Upper lobe of left lung (tissue), 6 donors: ENCODE measurements at regions not wholly inside any gene's neighbourhood (a gene's known extent, or its start where the extent isn't known, plus 50 kb on each side); places are given as distances from the start of the nearest gene placed in this dataset.

Source experiments
- ATAC-seq, 2 donors: fragments of 200-7000 bp; cut with Tn5 transposase; one replicate each; pipeline ENCODE4 v1.9.1; 2022; ENCODE audit warnings: mild to moderate bottlenecking in 2 of 2, moderate library complexity in 2 of 2; ENCODE audit not compliant: low FRiP score in 2 of 2
- DNase-seq, 2 donors: peaks; one replicate each; pipeline ENCODE4 v3.0.0-alpha.2; 2019 to 2020
- H3K27ac ChIP-seq, 4 donors: fragments of 200-600 bp; sonication (generic); one replicate each; pipeline ENCODE4 v1.5.1; 2016 to 2019
- H3K27me3 ChIP-seq, 4 donors: fragments of 200-600 bp; sonication (generic); one replicate each; pipeline ENCODE4 v1.5.1; 2017 to 2019
- H3K36me3 ChIP-seq, 4 donors: fragments of 200-600 bp; sonication (generic); one replicate each; pipeline ENCODE4 v1.5.1; 2016 to 2019
- H3K4me1 ChIP-seq, 4 donors: fragments of 200-600 bp; sonication (generic); one replicate each; pipeline ENCODE4 v1.5.1; 2018 to 2019
- H3K4me3 ChIP-seq, 4 donors: fragments of 200-600 bp; sonication (generic); one replicate each; pipeline ENCODE4 v1.5.1; 2017 to 2019; ENCODE audit warnings: mild to moderate bottlenecking in 2 of 4, moderate library complexity in 1 of 4
- H3K9me3 ChIP-seq, 4 donors: fragments of 200-600 bp; sonication (generic); one replicate each; pipeline ENCODE4 v1.5.1; 2018 to 2019
- CTCF ChIP-seq, 6 experiments: fragments of 450-650 bp in 4 of 6; fragments of 200-600 bp in 2 of 6; sonication (generic) in 2 of 6; IDR thresholded peaks; one replicate each; pipeline ENCODE4 v1.5.1; 2016 to 2019; ENCODE audit warnings: antibody characterized with exemption in 6 of 6
- EP300 ChIP-seq, 4 donors: sonication (generic); formaldehyde crosslinking; IDR thresholded peaks; one replicate each; pipeline ENCODE4 v1.5.1; 2017; ENCODE audit warnings: antibody characterized with exemption in 4 of 4, control low read depth in 2 of 4
- POLR2A ChIP-seq, 4 donors: fragments of 450-650 bp; IDR thresholded peaks; one replicate each; pipeline ENCODE4 v1.5.1; 2016 to 2017; ENCODE audit warnings: antibody characterized with exemption in 4 of 4, mild to moderate bottlenecking in 2 of 4
- POLR2AphosphoS5 ChIP-seq, 2 donors: sonication (generic); formaldehyde crosslinking; IDR thresholded peaks; one replicate each; pipeline ENCODE4 v1.5.1; 2017; ENCODE audit warnings: antibody characterized with exemption in 2 of 2
- WGBS, 2 donors: methylation state at CpG; one replicate each; pipeline ENCODE4 v1.1.5; 2017 to 2018; 5-methylcytosine and 5-hydroxymethylcytosine counted together
- donor health status: DM: no; HTN: no; CAD: no; lungs with moderate emphysema.
- donor health status: DM: no; HTN: yes; CAD: no; lungs with severe emphysema.

- H3K27ac ChIP-seq, result no peak overlapping the region
- ATAC-seq, result peak in 1 of 2 donors; percentile 13
- TF ChIP-seq CTCF (IDR thresholded peaks at IDR 0.05), result no peak
- no peak for TF ChIP-seq EP300 (IDR thresholded peaks at IDR 0.05)
- WGBS, 2 donors, result 77 to 83% methylated on average over 2 of the region's 2 CpGs
- no peak overlapping the region for H3K4me3 ChIP-seq
- DNase-seq, result no peak
- H3K9me3 ChIP-seq, result no peaks in the 10 kb centered on the region
- H3K36me3 ChIP-seq, result no peaks in the 10 kb centered on the region
- no peaks in the 10 kb centered on the region for H3K27me3 ChIP-seq
- H3K4me1 ChIP-seq, result no peaks in the 10 kb centered on the region
These were observed 133.8 kb upstream of the RFX3 start for GRCh38 chr9:3659647-3660046.

GRCh38 chr9:3658964-3659363 is 133.2 kb upstream of the RFX3 start:
- WGBS, 2 donors, result 93 to 100% methylated on average over 2 to 3 of the region's 3 CpGs
- H3K4me3 ChIP-seq, result no peak overlapping the region
- DNase-seq (no peak), ATAC-seq (no peak)
- no peaks in the 10 kb centered on the region for H3K4me1 ChIP-seq
- no peaks in the 10 kb centered on the region for H3K9me3 ChIP-seq
- TF ChIP-seq POLR2AphosphoS5 (IDR thresholded peaks at IDR 0.05), result no peak
- TF ChIP-seq EP300 (IDR thresholded peaks at IDR 0.05), result no peak
- no peak for TF ChIP-seq CTCF (IDR thresholded peaks at IDR 0.05)
- H3K27me3 ChIP-seq, result no peaks in the 10 kb centered on the region
- H3K36me3 ChIP-seq, result no peaks in the 10 kb centered on the region
- no peak overlapping the region for H3K27ac ChIP-seq

GRCh38 chr9:3656224-3656623 is 130.4 kb upstream of the RFX3 start:
- H3K36me3 ChIP-seq, result no peaks in the 10 kb centered on the region
- ATAC-seq (no peak), DNase-seq (no peak)
- no peak overlapping the region for H3K27ac ChIP-seq
- H3K4me3 ChIP-seq, result no peak overlapping the region
- H3K9me3 ChIP-seq, result no peaks in the 10 kb centered on the region
- 88 to 94% methylated on average over 2 of the region's 2 CpGs for WGBS, 2 donors
- TF ChIP-seq POLR2A (IDR thresholded peaks at IDR 0.05), result no peak
- no peak for TF ChIP-seq EP300 (IDR thresholded peaks at IDR 0.05)
- no peak for TF ChIP-seq POLR2AphosphoS5 (IDR thresholded peaks at IDR 0.05)
- no peaks in the 10 kb centered on the region for H3K27me3 ChIP-seq
- H3K4me1 ChIP-seq, result no peaks in the 10 kb centered on the region

- no peak overlapping the region for H3K27ac ChIP-seq
- DNase-seq (no peak), ATAC-seq (no peak)
- H3K4me1 ChIP-seq, result no peaks in the 10 kb centered on the region
- H3K36me3 ChIP-seq, result no peaks in the 10 kb centered on the region
- no peak for TF ChIP-seq CTCF (IDR thresholded peaks at IDR 0.05)
- TF ChIP-seq POLR2A (IDR thresholded peaks at IDR 0.05), result no peak
- TF ChIP-seq EP300 (IDR thresholded peaks at IDR 0.05), result no peak
- no peak for TF ChIP-seq POLR2AphosphoS5 (IDR thresholded peaks at IDR 0.05)
- no peak overlapping the region for H3K4me3 ChIP-seq
- WGBS, 2 donors, result 65 to 72% methylated on average over 5 of the region's 5 CpGs
- no peaks in the 10 kb centered on the region for H3K9me3 ChIP-seq
- no peaks in the 10 kb centered on the region for H3K27me3 ChIP-seq
These were observed 125.3 kb upstream of the RFX3 start for GRCh38 chr9:3650994-3651622.

GRCh38 chr9:3648722-3649246 is 123.0 kb upstream of the RFX3 start:
- Histone ChIP-seq H3K36me3 (no peaks in the 10 kb centered on the region), H3K27me3 (no peaks in the 10 kb centered on the region), H3K9me3 (no peaks in the 10 kb centered on the region), H3K4me1 (no peaks in the 10 kb centered on the region), H3K27ac (no peak overlapping the region), H3K4me3 (no peak overlapping the region)
- no peak for TF ChIP-seq EP300 (IDR thresholded peaks at IDR 0.05)
- TF ChIP-seq POLR2AphosphoS5 (IDR thresholded peaks at IDR 0.05), result no peak
- TF ChIP-seq POLR2A (IDR thresholded peaks at IDR 0.05), result no peak
- no peak for TF ChIP-seq CTCF (IDR thresholded peaks at IDR 0.05)
- no peak for ATAC-seq
- WGBS, 2 donors, result 78 to 85% methylated on average over 4 of the region's 4 CpGs
- DNase-seq, result no peak
